OCI-LY3 (cell line): ENCODE measurements at regions not wholly inside any gene's neighbourhood (a gene's known extent, or its start where the extent isn't known, plus 50 kb on each side); places are given as distances from the start of the nearest gene placed in this dataset.
A peak's percentile ranks its signal among the peaks of the same experiment; 100 is the strongest.

Experiments used
- H2AFZ ChIP-seq: fragments of 200-600, 300-600 bp; shearing (Covaris generic); 2 replicates; pipeline ENCODE4 v1.6.0; 2014; ENCODE audit warnings: antibody characterized with exemption, low read depth, low read length
- H3K27ac ChIP-seq: fragments of 200-600, 300-600 bp; sonication (generic); 2 replicates; pipeline ENCODE4 v1.5.1; 2014; ENCODE audit warnings: mild to moderate bottlenecking, low read length, moderate library complexity, mixed read lengths
- H3K27me3 ChIP-seq: fragments of 200-600, 300-600 bp; sonication (generic); 2 replicates; pipeline ENCODE4 v1.6.1; 2014; ENCODE audit warnings: low read depth, low read length, mixed read lengths
- H3K36me3 ChIP-seq: fragments of 200-600, 300-600 bp; sonication (generic); replicated peaks from 2 replicates; pipeline ENCODE3; 2014; ENCODE audit warnings: low read depth, low read length, mixed read lengths
- H3K4me1 ChIP-seq: fragments of 300-600, 200-600 bp; sonication (generic); 2 replicates; pipeline ENCODE4 v1.6.1; 2014; ENCODE audit warnings: low read length, mixed read lengths
- H3K4me2 ChIP-seq: fragments of 200-600, 300-600 bp; sonication (generic); 2 replicates; pipeline ENCODE4 v1.6.1; 2014; ENCODE audit warnings: low read length, mixed read lengths
- H3K4me3 ChIP-seq: fragments of 300-600, 200-600 bp; sonication (generic); 2 replicates; pipeline ENCODE4 v1.5.1; 2014; ENCODE audit warnings: antibody characterized with exemption, mild to moderate bottlenecking, low read length, moderate library complexity
- H3K79me2 ChIP-seq: fragments of 300-600, 200-600 bp; shearing (Covaris generic); 2 replicates; pipeline ENCODE4 v1.6.1; 2014; ENCODE audit warnings: mild to moderate bottlenecking, low read length, mixed read lengths
- H3K9ac ChIP-seq: fragments of 300-600, 200-600 bp; shearing (Covaris generic); 2 replicates; pipeline ENCODE4 v1.6.0; 2014; ENCODE audit warnings: mild to moderate bottlenecking, low read length, moderate library complexity
- H3K9me3 ChIP-seq: fragments of 200-600, 300-600 bp; shearing (Covaris generic); 2 replicates; pipeline ENCODE4 v1.6.1; 2014; ENCODE audit warnings: low read length, mixed read lengths; ENCODE audit not compliant: insufficient read depth
- H4K20me1 ChIP-seq: fragments of 200-600, 300-600 bp; sonication (generic); 2 replicates; pipeline ENCODE4 v1.6.1; 2016; ENCODE audit warnings: low read length, mixed read lengths; ENCODE audit not compliant: insufficient read depth
- EZH2phosphoT487 ChIP-seq: fragments of 200-600 bp; shearing (Covaris generic); IDR thresholded peaks from 2 replicates; pipeline ENCODE4 v1.6.1; 2018; ENCODE audit warnings: antibody characterized with exemption, mixed run types, low read depth
- TF ChIP-seq, protein P1 (sequence below): fragments of 200-600, 300-600 bp; sonication (generic); IDR thresholded peaks from 2 replicates; pipeline ENCODE4 v1.5.1; 2014; ENCODE audit warnings: antibody characterized with exemption, low read length, low read depth

DNA sequence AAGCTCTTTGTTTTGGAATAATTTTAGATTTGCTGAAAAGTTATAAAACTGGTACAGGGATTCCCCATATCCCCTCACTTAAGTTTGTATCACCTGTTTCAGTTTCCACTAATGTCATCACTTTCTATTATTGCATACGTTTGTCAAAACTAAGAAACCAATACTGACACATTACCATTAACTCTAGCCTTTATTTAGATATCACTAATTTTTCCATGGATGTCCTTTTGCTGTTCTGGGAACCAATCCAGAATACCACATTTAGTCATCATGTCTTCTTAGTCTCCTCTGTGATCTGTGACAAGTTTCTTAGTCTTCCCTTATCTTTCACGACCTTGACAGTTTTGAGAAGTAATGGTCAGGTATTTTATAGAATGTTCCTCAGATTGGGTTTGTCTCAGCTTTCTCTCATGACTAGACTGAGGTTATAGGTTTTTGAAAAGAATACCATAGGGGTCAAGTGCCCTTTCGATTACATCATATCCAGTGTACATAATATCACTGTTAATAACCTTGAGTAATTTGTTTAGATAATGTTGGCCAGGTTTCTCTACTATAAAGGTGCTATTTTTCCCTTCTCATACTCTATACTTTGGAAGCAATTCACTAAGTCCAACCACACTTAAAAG is 51.9 kb upstream of the NMUR2 start:
- Histone ChIP-seq H3K4me3 (no peak overlapping the region), H3K9me3 (no peaks in the 10 kb centered on the region), H3K4me2 (no peak overlapping the region), H4K20me1 (no peaks in the 10 kb centered on the region), H3K27me3 (peaks cover 8% of the 10 kb centered on the region; the same call in 1 of the 2 replicates), H3K4me1 (peaks cover 7% of the 10 kb centered on the region), H3K9ac (no peak overlapping the region), H3K27ac (no peak overlapping the region), H3K79me2 (no peaks in the 10 kb centered on the region), H2AFZ (no peak overlapping the region), H3K36me3 (no peaks in the 10 kb centered on the region)
- TF ChIP-seq, protein P1, sequence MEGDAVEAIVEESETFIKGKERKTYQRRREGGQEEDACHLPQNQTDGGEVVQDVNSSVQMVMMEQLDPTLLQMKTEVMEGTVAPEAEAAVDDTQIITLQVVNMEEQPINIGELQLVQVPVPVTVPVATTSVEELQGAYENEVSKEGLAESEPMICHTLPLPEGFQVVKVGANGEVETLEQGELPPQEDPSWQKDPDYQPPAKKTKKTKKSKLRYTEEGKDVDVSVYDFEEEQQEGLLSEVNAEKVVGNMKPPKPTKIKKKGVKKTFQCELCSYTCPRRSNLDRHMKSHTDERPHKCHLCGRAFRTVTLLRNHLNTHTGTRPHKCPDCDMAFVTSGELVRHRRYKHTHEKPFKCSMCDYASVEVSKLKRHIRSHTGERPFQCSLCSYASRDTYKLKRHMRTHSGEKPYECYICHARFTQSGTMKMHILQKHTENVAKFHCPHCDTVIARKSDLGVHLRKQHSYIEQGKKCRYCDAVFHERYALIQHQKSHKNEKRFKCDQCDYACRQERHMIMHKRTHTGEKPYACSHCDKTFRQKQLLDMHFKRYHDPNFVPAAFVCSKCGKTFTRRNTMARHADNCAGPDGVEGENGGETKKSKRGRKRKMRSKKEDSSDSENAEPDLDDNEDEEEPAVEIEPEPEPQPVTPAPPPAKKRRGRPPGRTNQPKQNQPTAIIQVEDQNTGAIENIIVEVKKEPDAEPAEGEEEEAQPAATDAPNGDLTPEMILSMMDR: no peak
- no peak for TF ChIP-seq EZH2phosphoT487

DNA sequence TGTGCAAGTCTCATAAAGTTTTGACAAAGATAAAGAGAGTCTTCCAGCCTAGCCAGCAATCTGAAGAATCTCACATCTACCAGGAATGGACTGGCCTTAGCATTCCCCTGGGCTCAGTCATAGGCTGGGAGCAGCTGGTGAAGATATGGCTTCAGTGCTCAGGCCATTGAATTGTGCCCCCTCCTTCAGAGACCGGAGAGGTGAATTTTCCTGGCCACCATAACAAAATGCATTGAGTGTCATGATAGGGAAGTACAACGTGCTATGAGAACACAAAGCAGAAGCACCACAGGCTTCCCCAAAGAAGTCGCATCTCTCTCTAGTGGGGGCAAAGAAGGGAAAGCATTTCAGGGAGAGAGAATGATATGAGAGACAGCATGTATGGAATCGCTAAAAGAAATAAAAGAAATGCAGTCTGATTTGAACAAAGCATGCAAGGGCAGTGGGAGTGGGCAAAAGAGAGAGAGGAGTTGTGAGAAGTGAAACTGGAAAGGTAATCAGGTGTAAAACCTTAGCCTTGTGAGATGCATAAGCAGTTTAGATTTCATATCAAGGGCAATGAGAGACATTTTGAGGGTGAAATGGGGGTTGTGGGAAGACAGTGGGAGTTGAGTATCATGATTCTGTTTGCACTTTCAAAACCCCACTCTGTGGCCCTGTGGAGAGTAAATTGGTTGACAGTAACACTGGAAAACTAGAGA is 57.1 kb upstream of the NMUR2 start:
- no peaks in the 10 kb centered on the region for H3K9me3 ChIP-seq
- TF ChIP-seq EZH2phosphoT487: no peak
- TF ChIP-seq, protein P1: no peak
- no peaks in the 10 kb centered on the region for H4K20me1 ChIP-seq
- peaks cover 16% of the 10 kb centered on the region for H3K4me1 ChIP-seq
- no peaks in the 10 kb centered on the region for H3K36me3 ChIP-seq
- peak overlapping the region; percentile 69 for H3K4me2 ChIP-seq
- H3K79me2 ChIP-seq: no peaks in the 10 kb centered on the region
- H3K27ac ChIP-seq: no peak overlapping the region
- H3K4me3 ChIP-seq: 0 out of 2 replicates have a peak overlapping the region, but pooled peaks have one; percentile 33
- peaks cover 8% of the 10 kb centered on the region; the same call in 1 of the 2 replicates for H3K27me3 ChIP-seq
- H2AFZ ChIP-seq: no peak overlapping the region
- no peak overlapping the region for H3K9ac ChIP-seq

DNA sequence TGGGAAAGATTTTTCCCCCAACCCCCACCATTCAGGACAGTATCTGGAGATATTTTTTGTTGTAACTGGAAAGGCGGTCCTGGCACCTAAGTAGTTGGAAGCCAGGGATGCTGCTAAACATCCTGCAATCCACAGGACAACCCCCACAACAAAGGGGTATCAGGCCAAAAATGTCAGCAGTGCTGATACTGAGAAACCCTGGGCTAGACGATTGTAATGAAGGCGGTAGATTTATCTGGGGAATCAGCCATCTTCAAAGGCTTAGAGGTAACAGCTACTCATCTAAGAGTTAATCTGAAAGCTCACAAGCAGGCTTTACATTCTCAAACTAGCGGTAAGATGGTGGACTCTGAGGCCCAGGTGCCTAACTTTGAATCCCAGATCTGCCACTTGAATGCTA is 59.0 kb upstream of the NMUR2 start:
- Histone ChIP-seq H3K79me2 (no peaks in the 10 kb centered on the region), H3K4me2 (no peak overlapping the region), H3K4me3 (no peak overlapping the region), H3K9me3 (no peaks in the 10 kb centered on the region), H3K27ac (no peak overlapping the region), H3K27me3 (peaks cover 8% of the 10 kb centered on the region; the same call in 1 of the 2 replicates), H4K20me1 (no peaks in the 10 kb centered on the region), H3K36me3 (no peaks in the 10 kb centered on the region), H3K9ac (no peak overlapping the region), H3K4me1 (peaks cover 16% of the 10 kb centered on the region), H2AFZ (no peak overlapping the region)
- TF ChIP-seq EZH2phosphoT487: no peak
- TF ChIP-seq, protein P1: no peak

DNA sequence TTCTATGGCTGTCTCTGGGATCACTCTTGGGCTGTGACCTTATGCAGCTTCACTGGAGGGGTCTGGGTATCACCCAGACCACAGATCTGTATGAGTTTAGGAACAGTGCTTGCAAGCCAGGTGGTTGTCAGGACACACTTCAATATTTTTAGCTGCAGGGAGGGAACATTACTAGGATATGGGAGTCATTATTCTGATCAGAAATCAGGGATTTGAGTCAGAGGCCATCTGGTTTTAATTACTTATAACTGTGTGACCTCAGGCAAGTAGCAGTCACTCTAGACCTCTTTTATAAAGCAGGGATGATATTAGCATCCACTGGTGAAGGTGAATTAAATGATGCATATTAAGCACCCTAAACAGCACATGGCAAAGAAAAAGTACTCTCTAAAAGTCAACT is 60.1 kb upstream of the NMUR2 start:
- H4K20me1 ChIP-seq: no peaks in the 10 kb centered on the region
- H3K4me1 ChIP-seq: peaks cover 16% of the 10 kb centered on the region
- H3K9me3 ChIP-seq: no peaks in the 10 kb centered on the region
- TF ChIP-seq, protein P1: no peak
- no peak for TF ChIP-seq EZH2phosphoT487
- no peaks in the 10 kb centered on the region for H3K36me3 ChIP-seq
- H3K9ac ChIP-seq: no peak overlapping the region
- no peak overlapping the region for H2AFZ ChIP-seq
- peaks cover 8% of the 10 kb centered on the region; the same call in 1 of the 2 replicates for H3K27me3 ChIP-seq
- no peaks in the 10 kb centered on the region for H3K79me2 ChIP-seq
- H3K4me3 ChIP-seq: no peak overlapping the region
- no peak overlapping the region for H3K27ac ChIP-seq
- no peak overlapping the region for H3K4me2 ChIP-seq
